T-cell (primary cell): ENCODE measurements at regions not wholly inside any gene's neighbourhood (a gene's known extent, or its start where the extent isn't known, plus 50 kb on each side); places are given as distances from the start of the nearest gene placed in this dataset.
"Not testable (repeated sequence)": the region's sequence is repeated elsewhere in the genome, so short reads cannot be mapped to it uniquely, and the experiment has no call there.

Source experiments
- ATAC-seq, 4 experiments: fragments of 200-7000 bp in 3 of 4; fragments of 150-1000 bp in 1 of 4; cut with Tn5 transposase; replicated peaks in 1 of 4; 1 replicate in 3 of 4; 2 replicates in 1 of 4; pipeline ENCODE4 v1.10.0; 2021; ENCODE audit warnings: moderate library complexity in 3 of 4, mild to moderate bottlenecking in 2 of 4, moderate number of reproducible peaks in 1 of 4
- CTCF ChIA-PET, 2 donors: fragments of 300-600 bp; sonication (Branson Sonifier 250); formaldehyde crosslinking; loops; one replicate each; lab custom pipeline; 2022; ENCODE audit warnings: antibody characterized with exemption in 2 of 2; lab: Charles Lee
- POLR2A ChIA-PET, 2 donors: fragments of 300-600 bp; sonication (Branson Sonifier 250); formaldehyde crosslinking; loops; one replicate each; lab custom pipeline; 2022; ENCODE audit warnings: antibody characterized with exemption in 2 of 2; lab: Charles Lee
- DNase-seq, 35 experiments: peaks; one replicate each; pipeline versions ENCODE4 v3.0.0 to v3.0.0-alpha.2; 2013 to 2023
- H3K27ac ChIP-seq: one replicate; pipeline ENCODE4 v1.5.1; 2013; ENCODE audit warnings: low read length
- H3K27me3 ChIP-seq, 2 experiments: replicated peaks in 1 of 2; 1 replicate in 1 of 2; 2 replicates in 1 of 2; pipeline versions ENCODE4 v1.6.1 to v1.7.0; 2013; ENCODE audit warnings: low read length in 1 of 2, mixed read lengths in 1 of 2; ENCODE audit not compliant: control insufficient read depth in 2 of 2, insufficient read depth in 2 of 2; ENCODE audit errors: extremely low read depth in 1 of 2
- H3K36me3 ChIP-seq, 2 donors: 1 replicate in 1 of 2; 2 replicates in 1 of 2; pipeline versions ENCODE4 v1.6.1 to v1.7.0; 2013; ENCODE audit warnings: low read length in 1 of 2; ENCODE audit not compliant: control insufficient read depth in 2 of 2, insufficient read depth in 1 of 2; ENCODE audit errors: extremely low read depth in 1 of 2
- H3K4me1 ChIP-seq, 2 experiments: 1 replicate in 1 of 2; 2 replicates in 1 of 2; pipeline versions ENCODE4 v1.6.1 to v1.7.0; 2013; ENCODE audit warnings: low read length in 2 of 2, mixed read lengths in 1 of 2; ENCODE audit not compliant: insufficient read depth in 2 of 2, control insufficient read depth in 1 of 2; ENCODE audit errors: extremely low read depth in 1 of 2
- H3K4me3 ChIP-seq, 2 donors: 1 replicate in 1 of 2; 2 replicates in 1 of 2; pipeline versions ENCODE4 v1.5.1 to v1.7.0; 2013; ENCODE audit warnings: mild to moderate bottlenecking in 2 of 2, low read length in 1 of 2, moderate library complexity in 1 of 2; ENCODE audit not compliant: control insufficient read depth in 1 of 2; ENCODE audit errors: extremely low read depth in 1 of 2
- H3K9me3 ChIP-seq: 2 replicates; pipeline ENCODE4 v1.7.0; 2013
- H3K27ac Mint-ChIP-seq, 2 donors: one replicate each; pipeline ENCODE4 v1.8.0; 2020 to 2021; ENCODE audit warnings: mild to moderate bottlenecking in 2 of 2, mixed read lengths in 2 of 2
- H3K27me3 Mint-ChIP-seq, 2 donors: one replicate each; pipeline ENCODE4 v1.8.0; 2021 to 2022; ENCODE audit warnings: mixed read lengths in 2 of 2
- H3K36me3 Mint-ChIP-seq: one replicate; pipeline ENCODE4 v1.8.0; 2021; ENCODE audit warnings: mixed read lengths
- H3K4me1 Mint-ChIP-seq, 3 donors: one replicate each; pipeline ENCODE4 v1.8.0; 2020 to 2022; ENCODE audit warnings: mixed read lengths in 3 of 3, mild to moderate bottlenecking in 1 of 3
- H3K4me3 Mint-ChIP-seq, 3 donors: one replicate each; pipeline ENCODE4 v1.8.0; 2020 to 2022; ENCODE audit warnings: mild to moderate bottlenecking in 3 of 3, mixed read lengths in 3 of 3, moderate library complexity in 3 of 3
- H3K9me3 Mint-ChIP-seq, 3 donors: one replicate each; pipeline ENCODE4 v1.8.0; 2020 to 2022; ENCODE audit warnings: mixed read lengths in 3 of 3
- WGBS: methylation state at CpG from one replicate; pipeline ENCODE4 v1.1.5; 2013; ENCODE audit warnings: missing lambda C conversion rate; ENCODE audit not compliant: insufficient coverage; 5-methylcytosine and 5-hydroxymethylcytosine counted together

- Histone ChIP-seq H3K27ac (no peak overlapping the region), H3K4me1 (no peaks in the 10 kb centered on the region), H3K36me3 (no peaks in the 10 kb centered on the region), H3K27me3 (peaks cover 0 to 36% of the 10 kb centered on the region in 2 experiments), H3K9me3 (no peaks in the 10 kb centered on the region), H3K4me3 (no peak overlapping the region)
- CTCF ChIA-PET = no interaction called here
- no peaks in the 10 kb centered on the region for H3K9me3 Mint-ChIP-seq
- no peak overlapping the region for H3K27ac Mint-ChIP-seq
- H3K27me3 Mint-ChIP-seq = peaks cover 16 to 31% of the 10 kb centered on the region in 2 donors
- ATAC-seq = no peak
- no peak for DNase-seq
- H3K4me1 Mint-ChIP-seq = no peaks in the 10 kb centered on the region
- POLR2A ChIA-PET = no interaction called here
- WGBS = no CpG with 5 or more reads among the region's 4 CpGs
- no peaks in the 10 kb centered on the region for H3K36me3 Mint-ChIP-seq
- no peak overlapping the region for H3K4me3 Mint-ChIP-seq
Observed at GRCh38 chr14:96706893-96707292, 90.3 kb upstream of the VRK1 start.

GRCh38 chr14:96710060-96710666 lies 87.0 kb upstream of the VRK1 start:
- peaks cover 26 to 42% of the 10 kb centered on the region in 2 donors for H3K27me3 Mint-ChIP-seq
- peaks cover 0 to 36% of the 10 kb centered on the region in 2 experiments for H3K27me3 ChIP-seq
- no peaks in the 10 kb centered on the region for H3K4me1 ChIP-seq
- no peaks in the 10 kb centered on the region for H3K9me3 Mint-ChIP-seq
- H3K4me1 Mint-ChIP-seq = no peaks in the 10 kb centered on the region
- H3K27ac ChIP-seq = no peak overlapping the region
- H3K4me3 Mint-ChIP-seq = no peak overlapping the region
- DNase-seq = no peak
- WGBS = 61% methylated on average over 8 of the region's 11 CpGs
- no peak overlapping the region for H3K27ac Mint-ChIP-seq
- H3K4me3 ChIP-seq = no peak overlapping the region
- H3K36me3 Mint-ChIP-seq = no peaks in the 10 kb centered on the region
- POLR2A ChIA-PET = no interaction called here
- no peaks in the 10 kb centered on the region for H3K36me3 ChIP-seq
- CTCF ChIA-PET = no interaction called here
- H3K9me3 ChIP-seq = no peaks in the 10 kb centered on the region
- ATAC-seq = no peak

- H3K4me1 Mint-ChIP-seq = no peaks in the 10 kb centered on the region
- 78% methylated on average over 9 of the region's 15 CpGs for WGBS
- no peak overlapping the region for H3K27ac Mint-ChIP-seq
- CTCF ChIA-PET = no interaction called here
- Histone ChIP-seq H3K4me3 (no peak overlapping the region), H3K27me3 (peaks cover 0 to 26% of the 10 kb centered on the region in 2 experiments), H3K9me3 (no peaks in the 10 kb centered on the region), H3K27ac (no peak overlapping the region), H3K36me3 (no peaks in the 10 kb centered on the region), H3K4me1 (no peaks in the 10 kb centered on the region)
- no peaks in the 10 kb centered on the region for H3K9me3 Mint-ChIP-seq
- H3K4me3 Mint-ChIP-seq = no peak overlapping the region
- no peak for ATAC-seq
- H3K36me3 Mint-ChIP-seq = no peaks in the 10 kb centered on the region
- no peak for DNase-seq
- peaks cover 25 to 44% of the 10 kb centered on the region in 2 donors for H3K27me3 Mint-ChIP-seq
- POLR2A ChIA-PET = no interaction called here
Observed at GRCh38 chr14:96711559-96712267, 85.5 kb upstream of the VRK1 start.

- WGBS = 72% methylated on average over 4 of the region's 7 CpGs
- Histone ChIP-seq H3K9me3 (no peaks in the 10 kb centered on the region), H3K27ac (no peak overlapping the region), H3K36me3 (no peaks in the 10 kb centered on the region), H3K4me1 (no peaks in the 10 kb centered on the region), H3K4me3 (no peak overlapping the region), H3K27me3 (peaks cover 0 to 28% of the 10 kb centered on the region in 2 experiments)
- Mint-ChIP-seq H3K4me3 (no peak overlapping the region), H3K4me1 (no peaks in the 10 kb centered on the region), H3K27me3 (peaks cover 25 to 44% of the 10 kb centered on the region in 2 donors), H3K9me3 (no peaks in the 10 kb centered on the region), H3K36me3 (no peaks in the 10 kb centered on the region), H3K27ac (no peak overlapping the region)
- ATAC-seq (no peak), DNase-seq (no peak)
- ChIA-PET POLR2A (no interaction called here), CTCF (no interaction called here)
Observed at GRCh38 chr14:96713426-96713825, 83.8 kb upstream of the VRK1 start.

- WGBS = 88% methylated on average over 8 of the region's 10 CpGs
- H3K36me3 ChIP-seq, H3K9me3 ChIP-seq, H3K9me3 Mint-ChIP-seq, H3K4me3 Mint-ChIP-seq, H3K27ac ChIP-seq, POLR2A ChIA-PET, H3K4me3 ChIP-seq, H3K36me3 Mint-ChIP-seq, H3K4me1 Mint-ChIP-seq, ATAC-seq, H3K4me1 ChIP-seq, CTCF ChIA-PET, DNase-seq, H3K27ac Mint-ChIP-seq: not testable (repeated sequence)
- H3K27me3 ChIP-seq = peaks cover 0 to 32% of the 10 kb centered on the region in 2 experiments
- peaks cover 30 to 44% of the 10 kb centered on the region in 2 donors for H3K27me3 Mint-ChIP-seq
Observed at GRCh38 chr14:96714537-96714936, 82.6 kb upstream of the VRK1 start.

GRCh38 chr14:96717116-96717515 lies 80.1 kb upstream of the VRK1 start:
- peaks cover 40 to 42% of the 10 kb centered on the region in 2 donors for H3K27me3 Mint-ChIP-seq
- Histone ChIP-seq H3K4me3 (no peak overlapping the region), H3K9me3 (no peaks in the 10 kb centered on the region), H3K27ac (no peak overlapping the region), H3K4me1 (no peaks in the 10 kb centered on the region), H3K36me3 (no peaks in the 10 kb centered on the region), H3K27me3 (peaks cover 0 to 27% of the 10 kb centered on the region in 2 experiments)
- 80% methylated on average over 4 of the region's 5 CpGs for WGBS
- ATAC-seq (no peak), DNase-seq (no peak)
- no peaks in the 10 kb centered on the region for H3K4me1 Mint-ChIP-seq
- ChIA-PET CTCF (interaction anchor here in 1 of 2 donors (0.6 kb wide), 1 partner anchor 25 kb away, joined by 3 read pairs; no protein-coding TSS in a partner anchor), POLR2A (no interaction called here)
- H3K36me3 Mint-ChIP-seq = no peaks in the 10 kb centered on the region
- no peak overlapping the region for H3K27ac Mint-ChIP-seq
- no peaks in the 10 kb centered on the region for H3K9me3 Mint-ChIP-seq
- no peak overlapping the region for H3K4me3 Mint-ChIP-seq
